BJ (cell line): ENCODE measurements at regions not wholly inside any gene's neighbourhood (a gene's known extent, or its start where the extent isn't known, plus 50 kb on each side); places are given as distances from the start of the nearest gene placed in this dataset.

Experiments
- CTCF ChIA-PET: fragments of 350-600 bp; formaldehyde crosslinking; extraction: SDS; loops from one replicate; lab custom pipeline; 2021; ENCODE audit warnings: antibody characterized with exemption, inconsistent platforms; lab: Yijun Ruan, JAX
- POLR2A ChIA-PET: fragments of 300-600 bp; sonication (Branson Sonifier 250); formaldehyde crosslinking; extraction: SDS; loops from one replicate; lab custom pipeline; 2021; ENCODE audit warnings: antibody characterized with exemption; lab: Charles Lee
- DNase-seq: peaks from one replicate; pipeline ENCODE4 v3.0.0-alpha.2; 2011; ENCODE audit warnings: low read depth
- H3K27me3 ChIP-seq: 2 replicates; pipeline ENCODE4 v1.6.0; 2011; ENCODE audit warnings: low read length; ENCODE audit not compliant: control insufficient read depth, insufficient read depth
- H3K36me3 ChIP-seq: 2 replicates; pipeline ENCODE4 v1.5.1; 2011; ENCODE audit warnings: low read length; ENCODE audit not compliant: control insufficient read depth, insufficient read depth
- H3K4me3 ChIP-seq: 2 replicates; pipeline ENCODE4 v1.5.1; 2011; ENCODE audit warnings: low read depth, mild to moderate bottlenecking, control low read depth, low read length
- TF ChIP-seq, protein P1 (sequence below): IDR thresholded peaks from 2 replicates; pipeline ENCODE4 v1.5.1; 2011; ENCODE audit warnings: low read depth, mild to moderate bottlenecking, control low read depth, inconsistent platforms, low read length, moderate library complexity; ENCODE audit not compliant: insufficient read depth

DNA sequence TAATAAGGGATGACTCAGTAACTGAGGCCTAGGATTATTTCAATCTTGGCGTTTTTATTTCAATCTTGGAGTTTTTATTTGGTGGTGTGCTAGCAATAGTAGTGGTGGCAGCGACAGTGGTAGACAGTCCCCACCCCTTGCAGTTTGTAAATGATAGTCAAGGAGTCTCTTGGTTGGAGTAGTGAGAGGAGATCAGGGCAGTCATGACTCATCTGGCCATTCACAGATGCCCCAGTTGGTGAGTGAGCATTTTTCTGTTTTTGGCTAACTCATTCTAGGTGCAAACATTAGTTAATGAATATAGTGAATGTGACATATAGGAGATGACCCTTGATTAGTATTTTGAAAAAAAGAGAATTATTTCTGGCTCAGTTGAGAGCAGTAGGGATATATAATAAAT lies 93.5 kb upstream of the ADAD1 start:
- ChIA-PET POLR2A (no interaction called here), CTCF (no interaction called here)
- Histone ChIP-seq H3K4me3 (no peak overlapping the region), H3K36me3 (no peaks in the 10 kb centered on the region; the same call in 1 of the 2 replicates), H3K27me3 (no peaks in the 10 kb centered on the region)
- TF ChIP-seq, protein P1, sequence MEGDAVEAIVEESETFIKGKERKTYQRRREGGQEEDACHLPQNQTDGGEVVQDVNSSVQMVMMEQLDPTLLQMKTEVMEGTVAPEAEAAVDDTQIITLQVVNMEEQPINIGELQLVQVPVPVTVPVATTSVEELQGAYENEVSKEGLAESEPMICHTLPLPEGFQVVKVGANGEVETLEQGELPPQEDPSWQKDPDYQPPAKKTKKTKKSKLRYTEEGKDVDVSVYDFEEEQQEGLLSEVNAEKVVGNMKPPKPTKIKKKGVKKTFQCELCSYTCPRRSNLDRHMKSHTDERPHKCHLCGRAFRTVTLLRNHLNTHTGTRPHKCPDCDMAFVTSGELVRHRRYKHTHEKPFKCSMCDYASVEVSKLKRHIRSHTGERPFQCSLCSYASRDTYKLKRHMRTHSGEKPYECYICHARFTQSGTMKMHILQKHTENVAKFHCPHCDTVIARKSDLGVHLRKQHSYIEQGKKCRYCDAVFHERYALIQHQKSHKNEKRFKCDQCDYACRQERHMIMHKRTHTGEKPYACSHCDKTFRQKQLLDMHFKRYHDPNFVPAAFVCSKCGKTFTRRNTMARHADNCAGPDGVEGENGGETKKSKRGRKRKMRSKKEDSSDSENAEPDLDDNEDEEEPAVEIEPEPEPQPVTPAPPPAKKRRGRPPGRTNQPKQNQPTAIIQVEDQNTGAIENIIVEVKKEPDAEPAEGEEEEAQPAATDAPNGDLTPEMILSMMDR, result no peak
- no peak for DNase-seq

DNA sequence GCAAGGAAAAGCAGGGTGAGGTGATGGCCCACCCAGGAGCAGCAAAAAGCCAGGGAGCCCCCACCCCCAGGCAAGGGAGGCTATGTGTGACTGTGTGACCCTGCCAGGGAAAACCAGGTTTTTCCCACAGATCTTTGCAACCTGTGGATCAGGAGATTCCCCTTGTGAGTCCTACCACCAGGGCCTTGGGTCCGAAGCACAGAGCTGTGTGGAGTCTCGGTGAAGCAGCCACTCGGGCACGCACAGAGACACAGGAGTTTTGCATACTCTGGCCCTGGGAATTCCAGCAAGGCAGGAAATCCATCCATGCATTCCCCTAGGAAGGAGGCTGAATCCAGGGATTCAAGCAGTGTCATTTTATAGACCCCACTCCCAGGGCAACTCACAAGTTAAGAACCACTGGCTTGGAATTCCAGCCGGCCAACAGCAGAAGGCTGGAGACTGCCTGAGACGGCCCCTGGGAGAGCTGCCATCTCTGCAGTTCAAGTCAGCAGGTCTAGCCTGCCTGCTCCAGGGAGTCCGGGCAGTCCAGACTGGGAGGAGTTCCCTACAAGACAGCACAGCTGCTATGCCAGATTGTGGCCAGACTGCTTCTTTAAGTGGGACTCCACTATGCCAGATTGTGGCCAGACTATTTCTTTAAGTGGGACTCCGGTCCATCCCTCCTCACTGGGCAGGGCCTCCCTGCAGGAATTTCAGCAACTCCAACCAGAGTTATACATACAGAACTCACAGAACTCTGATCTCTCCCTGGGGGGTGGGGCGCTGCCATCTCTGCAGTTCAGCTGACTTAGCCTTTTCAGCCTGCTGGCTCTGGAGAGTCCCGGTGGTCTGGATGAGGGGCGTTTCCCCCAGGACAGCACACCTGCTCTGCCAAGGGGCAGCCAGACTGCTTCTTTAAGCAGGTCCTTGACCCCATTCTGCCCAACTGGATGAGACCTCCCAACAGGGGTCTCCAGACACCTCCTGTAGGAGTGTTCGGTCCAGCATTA lies 85.1 kb upstream of the ADAD1 start:
- H3K36me3 ChIP-seq, result peaks cover 9% of the 10 kb centered on the region
- no peaks in the 10 kb centered on the region for H3K27me3 ChIP-seq
- ChIA-PET POLR2A (no interaction called here), CTCF (interaction anchor here (0.9 to 1.3 kb wide), 3 partner anchors 8 to 284 kb away, joined by 3 read pairs; no protein-coding TSS in a partner anchor)
- no peak for DNase-seq
- no peak overlapping the region for H3K4me3 ChIP-seq
- TF ChIP-seq, protein P1, result no peak

DNA sequence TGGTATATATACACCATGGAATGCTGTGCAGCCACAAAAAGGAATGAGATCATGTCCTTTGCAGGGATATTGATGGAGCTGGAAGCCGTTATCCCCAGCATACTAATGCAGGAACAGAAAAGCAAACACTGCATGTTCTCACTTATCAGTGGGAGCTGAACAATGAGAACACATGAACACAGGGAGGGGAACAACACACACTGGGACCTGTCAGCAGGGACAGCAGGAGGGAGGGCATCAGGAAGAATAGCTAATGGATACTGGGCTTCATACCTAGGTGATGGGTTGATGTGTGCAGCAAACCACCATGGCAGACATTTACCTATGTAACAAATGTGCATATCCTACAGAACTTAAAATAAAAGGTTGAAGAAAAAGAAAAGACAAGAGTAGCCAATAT lies 81.1 kb upstream of the ADAD1 start:
- Histone ChIP-seq H3K27me3 (no peaks in the 10 kb centered on the region), H3K4me3 (no peak overlapping the region), H3K36me3 (peaks cover 9% of the 10 kb centered on the region)
- ChIA-PET CTCF (no interaction called here), POLR2A (no interaction called here)
- TF ChIP-seq, protein P1, result no peak
- no peak for DNase-seq

DNA sequence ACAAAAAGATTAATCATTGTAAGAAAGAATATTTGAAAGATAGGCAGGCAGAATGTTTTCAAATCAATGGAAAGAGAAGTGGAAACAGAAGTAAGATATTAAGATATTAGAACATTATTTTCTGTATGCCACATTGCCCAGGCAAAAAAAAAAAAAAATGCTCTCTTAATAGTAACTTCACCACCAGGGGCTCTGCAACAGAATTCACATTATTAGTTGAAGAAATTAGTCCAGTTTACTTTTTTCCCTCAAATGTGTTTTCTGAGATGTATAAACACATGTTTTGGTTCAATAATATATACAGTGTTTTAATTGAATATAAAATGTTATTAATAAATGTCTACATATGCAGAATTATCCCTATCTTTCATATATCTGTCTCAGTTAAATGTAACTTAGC lies 78.0 kb upstream of the ADAD1 start:
- POLR2A ChIA-PET, result no interaction called here
- Histone ChIP-seq H3K4me3 (no peak overlapping the region), H3K27me3 (no peaks in the 10 kb centered on the region), H3K36me3 (no peaks in the 10 kb centered on the region)
- TF ChIP-seq, protein P1, result peak; percentile 28; the same call in 1 of the 2 replicates
- CTCF ChIA-PET, result interaction anchor here (0.8 to 1.4 kb wide), 3 partner anchors 9 to 277 kb away, joined by 3 to 11 read pairs (median 7); no protein-coding TSS in a partner anchor
- DNase-seq, result no peak

DNA sequence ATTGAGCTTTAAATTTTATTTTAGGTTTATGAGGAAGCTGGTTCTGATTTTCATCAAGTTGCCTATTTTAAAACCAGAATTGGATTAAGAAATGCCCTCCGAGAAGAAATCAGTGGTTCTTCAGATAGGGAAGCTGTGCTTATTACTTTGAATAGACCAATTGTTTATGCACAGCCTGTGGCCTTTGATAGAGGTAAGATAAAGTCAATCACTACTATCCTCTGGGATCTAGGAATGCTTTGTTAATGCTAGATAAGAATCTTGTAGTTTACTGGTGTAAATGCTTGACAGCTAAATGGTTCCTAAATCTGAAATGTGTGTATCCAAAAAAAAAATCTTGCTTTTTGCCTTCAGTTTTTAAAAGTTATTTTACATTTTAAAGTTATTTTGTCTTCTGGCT lies 73.0 kb upstream of the ADAD1 start:
- no peak for DNase-seq
- no peak overlapping the region for H3K4me3 ChIP-seq
- H3K27me3 ChIP-seq, result no peaks in the 10 kb centered on the region
- TF ChIP-seq, protein P1, result no peak
- no peaks in the 10 kb centered on the region for H3K36me3 ChIP-seq
- ChIA-PET CTCF (interaction anchor here (1.0 to 1.3 kb wide), 2 partner anchors 272 to 278 kb away, joined by 3 to 4 read pairs; no protein-coding TSS in a partner anchor), POLR2A (interaction anchor here (0.6 kb wide), 1 partner anchor 358 kb away, joined by 3 read pairs; no protein-coding TSS in a partner anchor)
